Stimulated activated naive CD8-positive, alpha-beta T cell treated with anti-CD3 and anti-CD28 coated beads, Interleukin-15, amount 100 ng/mL, for 72 hours (primary cell): ENCODE measurements at regions not wholly inside any gene's neighbourhood (a gene's known extent, or its start where the extent isn't known, plus 50 kb on each side); places are given as distances from the start of the nearest gene placed in this dataset.
"Not testable (repeated sequence)": the region's sequence is repeated elsewhere in the genome, so short reads cannot be mapped to it uniquely, and the experiment has no call there.

ENCODE experiments used
- ATAC-seq: fragments of 150-1000 bp; cut with Tn5 transposase; 2 replicates; pipeline ENCODE4 v1.10.0; 2021; ENCODE audit warnings: mild to moderate bottlenecking, moderate library complexity
- DNase-seq, 2 donors: peaks; one replicate each; pipeline ENCODE4 v3.0.0; 2021 to 2022
- H3K27ac Mint-ChIP-seq, 2 donors: one replicate each; pipeline ENCODE4 v1.8.0; 2022; ENCODE audit warnings: mild to moderate bottlenecking in 2 of 2, mixed read lengths in 2 of 2, moderate library complexity in 2 of 2
- H3K27me3 Mint-ChIP-seq: one replicate; pipeline ENCODE4 v1.8.0; 2022; ENCODE audit warnings: mixed read lengths
- H3K4me1 Mint-ChIP-seq: one replicate; pipeline ENCODE4 v1.8.0; 2022; ENCODE audit warnings: mild to moderate bottlenecking, mixed read lengths
- H3K4me3 Mint-ChIP-seq, 2 donors: one replicate each; pipeline ENCODE4 v1.8.0; 2022; ENCODE audit warnings: mild to moderate bottlenecking in 2 of 2, mixed read lengths in 2 of 2, moderate library complexity in 1 of 2
- H3K9me3 Mint-ChIP-seq, 2 donors: one replicate each; pipeline ENCODE4 v1.8.0; 2022; ENCODE audit warnings: mixed read lengths in 2 of 2

DNA sequence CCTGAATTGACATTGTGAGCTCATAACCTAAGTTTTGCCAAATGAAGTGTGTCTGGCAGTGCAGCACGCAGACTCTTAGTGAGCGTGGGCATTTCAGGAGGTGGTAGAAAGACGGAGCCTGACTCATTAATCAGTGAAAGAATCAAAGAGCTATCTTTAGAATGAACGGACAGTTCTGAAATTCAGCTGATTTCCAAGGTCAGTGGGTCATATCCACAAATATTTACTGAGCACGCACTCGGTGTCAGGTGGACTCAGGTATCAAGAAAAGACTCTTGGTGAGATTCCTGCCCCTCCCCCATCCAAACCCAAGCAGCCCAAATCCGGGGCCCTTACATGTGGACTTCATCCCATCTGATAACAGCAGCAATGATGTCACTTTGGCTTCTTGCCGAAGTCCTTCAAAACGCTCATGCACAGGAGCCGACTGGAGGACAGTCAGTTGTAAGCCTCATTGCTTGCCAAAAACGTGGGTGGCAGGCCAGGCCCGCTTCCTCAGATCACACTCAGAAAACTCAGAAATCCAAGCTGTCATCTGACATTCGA is 185.8 kb downstream of the HS3ST3A1 start:
- H3K9me3 Mint-ChIP-seq = no peaks in the 10 kb centered on the region
- no peak overlapping the region for H3K27ac Mint-ChIP-seq
- H3K27me3 Mint-ChIP-seq = peaks cover 38% of the 10 kb centered on the region
- ATAC-seq (no peak), DNase-seq (no peak)
- H3K4me3 Mint-ChIP-seq = no peak overlapping the region
- H3K4me1 Mint-ChIP-seq = no peaks in the 10 kb centered on the region

DNA sequence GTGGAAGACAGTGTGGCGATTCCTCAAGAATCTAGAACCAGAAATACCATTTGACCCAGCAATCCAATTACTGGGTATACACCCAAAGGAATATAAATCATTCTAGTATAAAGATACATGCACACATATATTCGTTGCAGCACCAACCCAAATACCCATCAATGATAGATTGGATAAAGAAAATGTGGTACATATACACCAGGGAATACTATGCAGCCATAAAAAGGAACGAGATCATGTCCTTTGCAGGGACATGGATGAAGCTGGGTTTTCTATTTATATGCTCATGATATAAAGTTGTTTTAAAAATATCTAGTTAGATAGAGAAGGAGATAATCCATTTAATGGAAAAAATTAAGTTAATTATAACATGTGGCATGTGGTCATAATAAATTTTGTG is 186.5 kb downstream of the HS3ST3A1 start:
- H3K9me3 Mint-ChIP-seq, H3K27ac Mint-ChIP-seq, H3K4me1 Mint-ChIP-seq, H3K4me3 Mint-ChIP-seq, ATAC-seq, DNase-seq: not testable (repeated sequence)
- H3K27me3 Mint-ChIP-seq = peaks cover 30% of the 10 kb centered on the region

DNA sequence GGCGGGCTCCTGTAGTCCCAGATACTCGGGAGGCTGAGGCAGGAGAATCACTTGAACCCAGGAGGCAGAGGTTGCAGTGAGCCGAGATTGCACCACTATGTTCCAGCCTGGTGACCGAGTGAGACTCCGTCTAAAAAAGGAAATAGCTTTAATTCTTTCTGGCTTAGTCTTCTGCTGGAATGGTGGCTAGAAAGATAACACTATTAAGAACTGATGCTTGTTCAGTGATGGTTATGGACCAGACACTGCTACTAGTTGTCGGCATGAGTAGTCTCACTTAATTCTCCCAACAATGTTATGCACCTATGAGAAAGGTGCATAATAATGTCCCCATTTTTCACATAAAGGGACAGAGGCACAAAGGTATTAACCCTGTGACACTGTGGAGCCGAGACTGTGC is 188.7 kb downstream of the HS3ST3A1 start:
- Mint-ChIP-seq H3K27ac (no peak overlapping the region), H3K27me3 (peaks cover 22% of the 10 kb centered on the region), H3K4me1 (no peaks in the 10 kb centered on the region), H3K9me3 (no peaks in the 10 kb centered on the region), H3K4me3 (no peak overlapping the region)
- DNase-seq = no peak
- ATAC-seq = no peak

DNA sequence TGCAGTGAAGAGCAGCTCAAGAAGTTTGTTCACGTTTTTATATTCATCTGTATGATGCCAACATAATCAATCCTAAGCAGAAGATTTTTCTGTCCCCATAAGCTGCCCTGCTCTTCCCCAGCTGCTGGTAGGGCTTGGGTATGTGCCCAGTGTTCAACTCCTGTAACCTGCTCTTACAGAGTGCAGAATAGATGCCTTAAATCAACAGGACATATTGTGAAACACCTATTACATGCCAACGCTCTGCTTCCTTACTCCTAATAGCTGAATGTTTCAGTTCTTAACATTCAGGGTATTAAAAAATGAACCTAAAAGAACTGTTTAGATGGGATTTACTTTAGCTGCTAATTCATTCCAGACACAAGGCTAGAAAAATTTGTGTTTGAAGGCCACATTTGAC is 190.9 kb downstream of the HS3ST3A1 start:
- Mint-ChIP-seq H3K27me3 (peaks cover 13% of the 10 kb centered on the region), H3K9me3 (no peaks in the 10 kb centered on the region), H3K27ac (no peak overlapping the region), H3K4me3 (no peak overlapping the region), H3K4me1 (no peaks in the 10 kb centered on the region)
- ATAC-seq = no peak
- no peak for DNase-seq

DNA sequence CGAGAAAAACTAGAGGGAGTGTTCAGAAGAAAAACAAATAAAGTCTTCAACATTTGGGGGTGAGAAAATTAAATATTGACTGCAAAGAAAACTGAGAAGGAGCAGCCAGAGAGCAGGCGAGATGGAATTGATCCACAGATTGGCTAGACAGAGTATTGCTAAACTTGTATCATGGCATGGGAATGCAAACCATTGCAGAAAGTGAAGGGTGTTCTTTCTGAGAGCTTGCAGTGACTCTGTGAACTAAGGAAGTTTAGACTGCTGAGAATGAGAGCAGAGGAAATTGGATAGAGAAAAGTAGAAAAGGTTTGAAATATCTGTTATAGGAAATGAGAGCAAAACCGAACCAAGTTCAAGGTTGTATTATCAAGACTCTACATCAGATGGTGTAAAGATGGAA is 191.5 kb downstream of the HS3ST3A1 start:
- DNase-seq (no peak), ATAC-seq (no peak)
- peaks cover 7% of the 10 kb centered on the region for H3K27me3 Mint-ChIP-seq
- H3K4me3 Mint-ChIP-seq = no peak overlapping the region
- no peaks in the 10 kb centered on the region for H3K9me3 Mint-ChIP-seq
- H3K27ac Mint-ChIP-seq = no peak overlapping the region
- H3K4me1 Mint-ChIP-seq = no peaks in the 10 kb centered on the region

DNA sequence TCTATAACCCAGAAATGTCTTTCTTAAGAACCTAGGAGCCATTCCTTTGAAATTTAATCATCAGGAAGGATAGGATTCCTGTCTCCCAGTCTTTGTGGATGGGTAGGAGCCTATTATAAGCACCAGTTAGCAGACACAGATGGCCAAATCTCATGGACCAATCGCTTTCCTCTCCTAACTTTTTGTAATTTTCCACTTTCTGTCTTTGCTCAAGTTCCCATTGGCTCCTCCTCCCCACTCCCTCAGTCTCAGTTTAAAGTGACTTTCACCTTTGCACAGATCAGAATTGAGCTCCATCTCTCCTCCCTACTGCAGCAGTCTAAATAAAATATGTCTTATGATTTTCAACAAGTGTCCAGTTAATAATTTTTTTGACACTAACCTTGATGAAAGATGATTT is 192.3 kb downstream of the HS3ST3A1 start:
- Mint-ChIP-seq H3K9me3 (no peaks in the 10 kb centered on the region), H3K27me3 (no peaks in the 10 kb centered on the region), H3K27ac (no peak overlapping the region), H3K4me3 (no peak overlapping the region), H3K4me1 (no peaks in the 10 kb centered on the region)
- DNase-seq = no peak
- no peak for ATAC-seq

DNA sequence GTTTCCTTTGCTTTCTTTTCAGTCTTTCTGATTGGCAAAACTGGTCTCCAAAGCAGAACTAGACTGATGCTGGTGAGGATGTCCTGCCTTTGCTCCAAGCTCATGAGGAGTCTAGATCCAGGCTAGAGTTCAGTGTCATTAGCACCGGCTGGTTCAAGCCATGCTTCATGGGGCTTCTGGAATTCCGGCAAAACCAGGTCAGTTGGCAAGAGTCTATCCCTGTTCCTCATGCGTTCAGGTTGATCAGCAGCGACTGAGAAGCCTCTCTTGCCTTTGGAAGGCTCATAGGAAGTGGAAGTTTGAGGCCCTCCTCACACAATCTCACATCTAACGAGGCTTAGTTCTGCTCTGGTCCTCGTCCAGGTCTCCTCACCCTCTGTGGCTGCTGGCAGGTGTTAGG is 194.3 kb downstream of the HS3ST3A1 start:
- H3K27me3 Mint-ChIP-seq = peaks cover 10% of the 10 kb centered on the region
- no peaks in the 10 kb centered on the region for H3K4me1 Mint-ChIP-seq
- no peak for DNase-seq
- ATAC-seq = no peak
- H3K4me3 Mint-ChIP-seq = no peak overlapping the region
- H3K9me3 Mint-ChIP-seq = no peaks in the 10 kb centered on the region
- no peak overlapping the region for H3K27ac Mint-ChIP-seq

DNA sequence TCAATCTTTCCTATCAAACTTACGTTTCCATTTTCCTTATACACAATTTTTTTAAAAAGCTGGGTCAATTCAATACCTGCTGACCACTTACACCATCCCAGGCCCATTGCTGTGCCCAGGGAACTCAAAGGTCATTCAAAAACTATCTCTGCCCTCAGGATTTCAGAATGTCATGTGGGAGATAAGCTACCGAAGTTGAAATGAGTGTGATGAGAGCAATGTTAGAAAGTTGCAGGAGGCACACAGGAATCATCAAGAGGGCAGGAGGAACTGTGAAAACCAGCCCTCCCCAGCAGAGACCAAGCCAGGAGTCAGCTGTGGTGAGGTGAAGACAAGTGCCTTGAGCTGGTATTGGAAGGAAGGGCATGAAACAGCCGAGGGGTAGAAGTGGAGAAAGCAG is 195.9 kb downstream of the HS3ST3A1 start:
- no peak overlapping the region for H3K27ac Mint-ChIP-seq
- H3K4me1 Mint-ChIP-seq = no peaks in the 10 kb centered on the region
- DNase-seq (no peak), ATAC-seq (no peak)
- no peaks in the 10 kb centered on the region for H3K9me3 Mint-ChIP-seq
- H3K4me3 Mint-ChIP-seq = no peak overlapping the region
- H3K27me3 Mint-ChIP-seq = peaks cover 10% of the 10 kb centered on the region

DNA sequence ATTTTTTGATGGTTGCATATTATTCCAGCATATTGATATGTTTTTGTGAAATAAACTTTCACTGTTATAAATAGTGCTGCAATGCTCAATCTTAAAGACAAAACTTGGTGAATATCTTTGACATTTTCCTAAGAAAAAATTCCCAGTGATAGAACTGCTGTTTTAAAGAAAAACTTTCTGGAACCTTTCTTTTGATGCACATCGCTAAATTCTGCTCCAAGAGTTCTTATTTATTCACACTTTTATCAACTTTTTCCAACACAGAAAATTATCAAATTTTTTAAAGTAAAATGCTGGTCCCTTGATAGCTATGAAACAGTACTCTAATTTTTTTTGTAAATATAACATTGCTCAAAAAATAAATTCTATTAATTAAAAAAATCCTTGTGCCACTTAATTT is 196.6 kb downstream of the HS3ST3A1 start:
- Mint-ChIP-seq H3K27me3 (peaks cover 10% of the 10 kb centered on the region), H3K27ac (no peak overlapping the region), H3K4me1 (no peaks in the 10 kb centered on the region), H3K9me3 (peaks cover 0 to 4% of the 10 kb centered on the region in 2 donors), H3K4me3 (no peak overlapping the region)
- no peak for ATAC-seq
- DNase-seq = no peak

DNA sequence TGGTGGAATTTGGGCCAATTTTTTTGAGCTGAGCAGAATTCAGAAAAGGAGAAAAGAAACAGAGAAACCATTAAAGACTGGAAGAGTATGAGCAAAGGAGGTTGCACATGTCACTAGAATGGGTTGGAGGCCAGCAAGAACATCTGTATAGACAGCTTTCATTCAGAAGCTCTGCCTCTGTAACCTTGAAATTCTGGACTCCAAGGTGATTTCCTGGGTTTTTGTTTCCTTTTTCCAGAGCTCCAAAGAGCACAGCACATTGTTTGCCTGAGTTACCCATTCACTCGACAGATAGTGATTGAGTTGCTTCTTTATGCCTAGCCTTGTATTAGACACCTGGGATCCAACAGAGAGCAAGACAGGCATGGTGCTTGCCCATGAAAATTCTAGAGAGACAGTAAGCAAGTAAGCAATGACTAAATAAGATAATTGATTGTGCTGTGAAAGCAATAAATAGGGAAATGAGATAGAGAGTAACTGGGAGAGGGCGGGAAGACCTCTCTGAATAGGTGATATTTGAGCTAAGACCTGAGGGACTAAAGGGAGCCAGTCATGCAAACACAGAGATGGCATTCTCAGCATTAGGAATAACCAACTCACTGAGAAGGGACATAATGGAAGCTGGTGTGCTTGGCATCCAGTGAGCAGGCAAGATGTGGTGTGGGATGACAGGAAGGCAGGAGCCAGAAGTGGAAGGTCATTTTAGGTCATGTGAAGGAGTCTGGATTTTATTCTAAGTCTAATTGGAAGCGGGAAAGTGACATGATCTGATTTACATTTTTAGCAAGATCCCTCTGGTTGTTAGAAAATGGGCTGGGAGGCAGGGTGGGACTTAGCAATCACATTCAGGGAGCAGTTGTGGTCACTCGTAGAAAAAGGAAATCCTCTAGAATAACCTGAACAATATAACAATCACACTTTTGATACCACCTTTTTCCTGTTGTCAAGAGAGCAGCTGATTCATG is 197.5 kb downstream of the HS3ST3A1 start:
- no peak for DNase-seq
- no peak overlapping the region for H3K4me3 Mint-ChIP-seq
- H3K9me3 Mint-ChIP-seq = peaks cover 0 to 4% of the 10 kb centered on the region in 2 donors
- H3K27ac Mint-ChIP-seq = no peak overlapping the region
- H3K4me1 Mint-ChIP-seq = no peaks in the 10 kb centered on the region
- peaks cover 10% of the 10 kb centered on the region for H3K27me3 Mint-ChIP-seq
- ATAC-seq = no peak

DNA sequence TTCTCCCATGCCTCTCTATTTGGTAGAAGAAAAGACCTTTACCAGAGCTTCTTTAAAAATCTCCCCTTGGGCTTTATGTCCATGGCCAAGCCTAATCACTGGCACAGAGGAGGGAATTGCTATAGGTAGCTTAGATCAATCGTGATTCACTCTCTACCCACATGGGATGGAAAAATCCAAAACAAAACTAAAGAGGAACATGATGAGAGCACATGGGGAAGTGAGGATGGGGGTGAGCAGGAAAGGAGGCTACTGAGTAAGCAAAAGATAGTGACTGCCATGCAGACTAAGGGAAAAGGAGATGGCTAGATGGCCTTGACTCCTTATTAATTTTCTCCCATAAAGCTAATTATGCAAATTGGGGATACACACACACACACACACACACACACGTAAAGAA is 201.2 kb downstream of the HS3ST3A1 start:
- no peak overlapping the region for H3K4me3 Mint-ChIP-seq
- no peaks in the 10 kb centered on the region for H3K4me1 Mint-ChIP-seq
- H3K27ac Mint-ChIP-seq = no peak overlapping the region
- peaks cover 0 to 4% of the 10 kb centered on the region in 2 donors for H3K9me3 Mint-ChIP-seq
- no peak for ATAC-seq
- H3K27me3 Mint-ChIP-seq = peaks cover 10% of the 10 kb centered on the region
- no peak for DNase-seq

DNA sequence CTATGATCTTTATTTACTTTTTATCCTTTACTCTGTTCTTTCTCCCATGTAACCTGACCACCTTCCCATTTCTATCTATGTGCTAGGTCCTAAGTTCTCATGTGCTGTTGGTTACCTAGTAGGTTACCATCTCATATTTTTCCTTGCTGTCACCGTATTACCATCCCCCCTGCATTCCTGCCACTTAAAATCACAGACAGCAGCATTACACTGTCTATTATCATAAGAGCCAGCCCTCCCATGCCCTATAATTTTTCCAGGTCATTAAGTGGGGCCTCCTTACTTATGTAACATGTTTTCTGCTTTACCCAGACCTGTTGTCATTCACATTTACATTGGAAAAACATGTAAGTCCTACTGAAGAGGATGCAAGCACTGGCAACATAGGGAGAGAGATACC is 202.9 kb downstream of the HS3ST3A1 start:
- no peak for ATAC-seq

DNA sequence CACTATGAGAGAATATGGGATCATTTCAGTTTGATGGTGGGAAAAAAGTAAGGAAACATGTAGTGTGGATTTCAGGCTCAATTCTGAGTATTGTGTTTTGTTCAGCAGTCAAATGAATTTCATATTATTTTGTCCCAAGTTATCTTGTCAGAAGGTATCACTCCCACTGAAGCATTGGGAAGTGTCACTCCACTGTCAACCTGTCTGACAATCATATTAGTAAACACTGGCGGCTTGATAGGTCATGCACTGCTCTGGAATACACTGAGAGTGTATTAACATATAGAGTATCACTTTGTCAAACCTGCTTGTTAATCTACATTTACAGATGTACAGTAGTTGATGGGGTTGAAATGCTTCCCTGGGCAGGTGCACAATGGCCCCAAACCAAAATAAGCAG is 203.6 kb downstream of the HS3ST3A1 start:
- H3K27ac Mint-ChIP-seq = no peak overlapping the region
- DNase-seq (no peak), ATAC-seq (no peak)
- no peak overlapping the region for H3K4me3 Mint-ChIP-seq
- H3K27me3 Mint-ChIP-seq = no peaks in the 10 kb centered on the region
- H3K9me3 Mint-ChIP-seq = peaks cover 0 to 4% of the 10 kb centered on the region in 2 donors
- no peaks in the 10 kb centered on the region for H3K4me1 Mint-ChIP-seq

More for the DNA sequence above, 202.9 kb downstream of the HS3ST3A1 start:
- no peak overlapping the region for H3K4me3 Mint-ChIP-seq
- peaks cover 6% of the 10 kb centered on the region for H3K27me3 Mint-ChIP-seq
- DNase-seq = no peak
- no peak overlapping the region for H3K27ac Mint-ChIP-seq
- peaks cover 0 to 4% of the 10 kb centered on the region in 2 donors for H3K9me3 Mint-ChIP-seq
- H3K4me1 Mint-ChIP-seq = no peaks in the 10 kb centered on the region

DNA sequence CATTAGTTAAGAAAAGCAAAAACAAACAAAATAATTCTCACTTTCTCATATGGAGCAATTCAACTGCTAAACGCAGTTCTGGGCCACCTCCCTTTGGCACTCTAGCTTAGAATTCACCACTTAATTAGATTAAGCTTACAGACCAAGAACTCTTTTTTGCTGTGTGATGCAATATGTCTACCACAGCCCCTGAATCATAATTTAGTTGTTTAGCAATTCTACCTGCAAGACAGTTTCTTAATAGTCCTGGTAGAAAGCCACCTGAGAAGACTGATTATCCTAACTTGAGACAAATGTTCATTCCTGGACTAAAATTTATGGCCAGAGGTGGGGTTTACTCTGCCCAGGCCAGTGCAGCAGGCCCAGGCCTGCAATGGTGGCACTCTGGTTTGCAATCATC is 205.9 kb downstream of the HS3ST3A1 start:
- no peak for ATAC-seq
- H3K4me1 Mint-ChIP-seq = no peaks in the 10 kb centered on the region
- no peak overlapping the region for H3K4me3 Mint-ChIP-seq
- H3K27me3 Mint-ChIP-seq = no peaks in the 10 kb centered on the region
- no peak for DNase-seq
- H3K27ac Mint-ChIP-seq = no peak overlapping the region
- H3K9me3 Mint-ChIP-seq = peaks cover 0 to 4% of the 10 kb centered on the region in 2 donors

DNA sequence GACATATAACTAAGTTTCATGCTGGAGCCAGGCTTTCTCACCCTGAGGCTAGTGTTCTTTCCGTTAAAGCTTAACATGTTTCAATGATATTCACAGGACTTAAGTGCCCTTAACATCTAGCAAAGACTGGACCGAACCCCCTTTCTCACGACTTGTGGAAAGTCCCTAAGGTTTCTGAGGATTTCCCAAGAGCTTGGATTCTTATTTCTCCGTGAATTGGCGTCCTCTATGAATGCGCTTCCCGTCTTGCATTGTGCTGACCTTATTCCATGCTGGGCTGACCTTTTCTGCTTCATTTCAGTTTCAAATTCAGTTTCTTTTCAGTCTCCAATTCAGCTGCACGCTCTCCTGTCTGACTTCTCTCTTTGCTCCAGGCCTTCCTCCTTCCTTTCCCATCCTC is 206.4 kb downstream of the HS3ST3A1 start:
- Mint-ChIP-seq H3K9me3 (peaks cover 0 to 1% of the 10 kb centered on the region in 2 donors), H3K4me1 (no peaks in the 10 kb centered on the region), H3K27ac (no peak overlapping the region), H3K27me3 (no peaks in the 10 kb centered on the region), H3K4me3 (no peak overlapping the region)
- ATAC-seq = no peak
- DNase-seq = no peak

DNA sequence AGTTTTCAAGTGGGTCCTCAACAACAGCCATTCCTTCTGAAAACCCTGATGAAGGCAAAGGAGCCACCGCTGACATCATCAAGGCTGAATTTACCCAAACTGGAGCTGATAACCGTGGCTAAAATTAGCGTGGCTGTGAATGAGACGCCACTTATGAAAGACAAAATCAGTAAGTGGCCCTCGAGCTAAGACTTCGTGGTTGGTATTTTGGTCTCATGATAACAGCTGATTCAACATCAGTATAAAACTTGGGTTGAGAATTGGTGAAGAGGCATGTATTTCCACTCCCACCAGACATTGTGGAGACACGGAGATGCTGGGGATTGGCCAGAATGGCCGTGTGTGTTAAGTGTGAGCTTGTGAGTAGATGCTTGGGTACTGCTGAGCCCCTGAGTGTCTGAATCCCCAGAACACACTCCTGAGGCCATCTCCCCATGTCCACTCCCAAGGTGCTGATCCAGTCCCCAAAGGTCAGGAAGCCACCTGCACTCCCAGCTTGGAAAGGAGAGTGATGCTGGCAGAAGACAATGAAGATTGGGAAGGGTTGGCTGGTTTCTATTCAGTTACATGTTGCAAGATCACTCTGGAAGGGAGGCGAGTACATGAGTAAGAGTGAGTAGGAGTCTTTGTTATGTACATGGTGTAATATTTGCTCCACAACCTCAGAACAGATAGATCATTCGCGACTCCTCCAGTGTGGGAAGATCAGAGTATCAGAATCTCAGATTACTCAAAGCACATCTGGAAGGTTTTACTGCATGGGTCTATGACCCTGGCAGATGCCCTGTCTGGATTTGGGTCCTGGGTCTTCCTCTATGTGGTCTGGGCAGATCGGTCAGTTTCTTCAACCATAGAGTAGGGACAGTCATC is 207.7 kb downstream of the HS3ST3A1 start:
- DNase-seq (no peak), ATAC-seq (no peak)
- Mint-ChIP-seq H3K27ac (no peak overlapping the region), H3K9me3 (no peaks in the 10 kb centered on the region), H3K27me3 (no peaks in the 10 kb centered on the region), H3K4me1 (no peaks in the 10 kb centered on the region), H3K4me3 (no peak overlapping the region)
